Thymus (tissue), 11 donors: ENCODE measurements at regions not wholly inside any gene's neighbourhood (a gene's known extent, or its start where the extent isn't known, plus 50 kb on each side); places are given as distances from the start of the nearest gene placed in this dataset.

Source experiments
- DNase-seq, 9 donors: peaks; one replicate each; pipeline ENCODE4 v3.0.0-alpha.2; 2013; ENCODE audit warnings: low spot score in 9 of 9, low read depth in 6 of 9, missing footprints in 1 of 9
- H3K27ac ChIP-seq, 2 donors: one replicate each; pipeline ENCODE4 v1.5.1; 2013; ENCODE audit warnings: control low read depth in 1 of 2, low read depth in 1 of 2, low read length in 1 of 2, mild to moderate bottlenecking in 1 of 2, moderate library complexity in 1 of 2
- H3K27me3 ChIP-seq, 2 donors: one replicate each; pipeline ENCODE4 v1.5.1; 2013; ENCODE audit warnings: low read length in 1 of 2; ENCODE audit not compliant: control insufficient read depth in 2 of 2, insufficient read depth in 1 of 2
- H3K36me3 ChIP-seq, 2 donors: one replicate each; pipeline ENCODE4 v1.5.1; 2013; ENCODE audit warnings: low read length in 1 of 2, mild to moderate bottlenecking in 1 of 2, moderate library complexity in 1 of 2; ENCODE audit not compliant: control insufficient read depth in 2 of 2, insufficient read depth in 2 of 2
- H3K4me1 ChIP-seq, 2 donors: one replicate each; pipeline ENCODE4 v1.5.1; 2013; ENCODE audit warnings: low read length in 2 of 2; ENCODE audit not compliant: control insufficient read depth in 2 of 2, insufficient read depth in 2 of 2
- H3K4me3 ChIP-seq, 2 donors: one replicate each; pipeline ENCODE4 v1.5.1; 2013; ENCODE audit warnings: low read length in 2 of 2, control low read depth in 1 of 2, mild to moderate bottlenecking in 1 of 2
- H3K9me3 ChIP-seq, 2 donors: one replicate each; pipeline ENCODE4 v1.5.1; 2013; ENCODE audit warnings: low read length in 1 of 2, mild to moderate bottlenecking in 1 of 2; ENCODE audit not compliant: control insufficient read depth in 2 of 2, insufficient read depth in 1 of 2
- WGBS: extraction: QIAGEN DNeasy Blood & Tissue Kit; methylation state at CpG from one replicate; pipeline ENCODE4 v1.1.7; 2013; 5-methylcytosine and 5-hydroxymethylcytosine counted together
- donor health status: healthy.

DNA sequence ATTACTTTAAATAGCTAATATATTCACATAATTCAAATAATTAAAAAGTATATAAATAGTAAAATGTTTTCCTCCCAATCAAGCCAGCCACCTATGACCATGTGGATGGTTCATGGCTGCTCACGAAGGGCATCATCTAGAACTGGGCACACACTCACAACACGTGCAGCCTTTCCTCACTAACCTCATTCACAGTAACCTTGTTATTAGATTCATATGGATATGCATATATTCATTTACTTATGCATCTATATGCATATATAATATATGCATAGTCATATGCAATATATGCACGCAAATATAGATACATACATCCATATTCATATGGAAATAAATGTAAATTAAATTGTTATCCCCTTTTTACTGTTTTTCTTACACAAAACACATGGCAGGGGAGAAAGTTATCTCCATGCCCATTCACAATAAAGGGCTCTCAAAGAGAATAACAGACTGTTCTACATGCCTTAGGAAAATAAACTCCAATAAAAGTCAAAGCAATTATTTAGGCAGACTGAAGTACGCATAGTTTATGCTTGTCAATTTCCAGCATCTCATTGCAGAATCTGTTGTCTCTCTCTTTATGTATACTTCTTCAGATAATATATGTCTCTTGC, 163.9 kb upstream of the ADGRL3 start:
- Histone ChIP-seq H3K36me3 (no peaks in the 10 kb centered on the region), H3K27ac (no peak overlapping the region), H3K4me1 (no peaks in the 10 kb centered on the region), H3K27me3 (no peaks in the 10 kb centered on the region), H3K4me3 (no peak overlapping the region), H3K9me3 (no peaks in the 10 kb centered on the region)
- 93% methylated on average over 4 of the region's 4 CpGs for WGBS
- DNase-seq, result no peak

GRCh38 chr4:61041527-61041926, 158.6 kb upstream of the ADGRL3 start:
- no peaks in the 10 kb centered on the region for H3K27me3 ChIP-seq

DNA sequence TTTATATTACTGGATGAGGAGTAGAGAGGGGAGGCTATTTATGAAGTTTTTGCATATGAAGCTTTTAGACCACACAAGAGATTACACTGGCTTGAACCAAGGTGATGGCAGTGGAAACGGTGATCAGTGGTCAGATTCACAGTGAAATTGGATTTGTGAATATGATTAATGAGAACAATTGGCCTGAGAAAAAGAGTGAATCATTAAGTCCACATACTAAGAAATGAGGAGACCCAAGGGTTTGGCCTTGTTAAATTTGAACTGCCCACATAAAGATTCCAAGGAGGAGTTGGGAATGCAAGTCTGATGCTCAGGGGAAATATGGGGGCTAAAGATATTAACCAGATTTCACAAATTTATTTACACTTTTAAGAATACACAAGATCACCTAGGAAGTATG, 155.3 kb upstream of the ADGRL3 start:
- H3K4me3 ChIP-seq, result no peak overlapping the region
- DNase-seq, result no peak
- H3K4me1 ChIP-seq, result no peaks in the 10 kb centered on the region
- H3K27me3 ChIP-seq, result no peaks in the 10 kb centered on the region
- H3K27ac ChIP-seq, result no peak overlapping the region
- no peaks in the 10 kb centered on the region for H3K36me3 ChIP-seq
- 95% methylated on average over 1 of the region's 1 CpG for WGBS
- no peaks in the 10 kb centered on the region for H3K9me3 ChIP-seq

More at GRCh38 chr4:61041527-61041926, 158.6 kb upstream of the ADGRL3 start:
- H3K4me3 ChIP-seq, result no peak overlapping the region
- H3K9me3 ChIP-seq, result no peaks in the 10 kb centered on the region
- DNase-seq, result no peak
- no peaks in the 10 kb centered on the region for H3K36me3 ChIP-seq
- no peaks in the 10 kb centered on the region for H3K4me1 ChIP-seq
- WGBS, result 90% methylated on average over 2 of the region's 2 CpGs
- H3K27ac ChIP-seq, result no peak overlapping the region

DNA sequence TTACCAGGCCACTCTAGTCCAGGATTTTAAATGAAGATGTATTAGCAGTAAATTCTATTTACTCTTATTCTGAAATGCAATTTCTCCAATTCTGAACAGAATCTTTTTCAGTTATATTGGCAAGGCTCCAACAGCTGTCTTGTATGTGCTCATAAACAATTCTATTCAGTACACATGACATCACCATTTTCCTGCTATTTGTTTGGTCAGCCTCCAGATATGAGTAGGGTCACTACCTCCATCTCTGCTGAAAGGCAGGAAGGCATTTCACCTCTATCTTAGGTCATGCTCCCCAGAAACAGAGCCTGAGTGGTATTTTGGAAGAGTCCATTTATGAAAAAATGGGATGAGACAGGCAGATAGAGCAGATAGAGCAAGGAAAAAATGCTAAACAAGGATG, 151.1 kb upstream of the ADGRL3 start:
- no peak for DNase-seq
- no peaks in the 10 kb centered on the region for H3K36me3 ChIP-seq

DNA sequence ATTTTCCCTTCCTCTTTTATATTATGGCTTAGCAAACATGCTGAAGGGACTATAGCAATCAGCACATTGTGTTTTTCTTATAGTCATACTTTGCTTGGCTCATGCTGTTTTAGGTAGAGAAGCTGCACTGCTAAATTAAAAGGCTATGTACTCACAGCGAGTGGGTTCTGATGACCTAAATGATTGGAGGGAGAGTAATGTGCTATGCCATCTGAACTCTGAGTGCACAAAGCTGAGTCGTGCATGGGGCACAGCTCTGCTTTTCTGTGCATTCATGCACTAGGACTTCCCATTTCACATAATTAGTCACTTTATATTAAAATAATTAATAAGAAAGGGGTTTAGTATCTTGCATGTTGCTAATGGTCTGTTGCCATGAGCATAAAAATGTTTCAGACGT, 132.7 kb upstream of the ADGRL3 start:
- Histone ChIP-seq H3K27me3 (no peaks in the 10 kb centered on the region), H3K27ac (no peak overlapping the region), H3K36me3 (no peaks in the 10 kb centered on the region), H3K4me1 (no peaks in the 10 kb centered on the region), H3K9me3 (no peaks in the 10 kb centered on the region), H3K4me3 (no peak overlapping the region)
- no peak for DNase-seq
- 91% methylated on average over 3 of the region's 3 CpGs for WGBS

More for the DNA sequence above, 151.1 kb upstream of the ADGRL3 start:
- no peaks in the 10 kb centered on the region for H3K27me3 ChIP-seq
- H3K27ac ChIP-seq, result no peak overlapping the region
- H3K9me3 ChIP-seq, result no peaks in the 10 kb centered on the region
- H3K4me1 ChIP-seq, result no peaks in the 10 kb centered on the region
- no peak overlapping the region for H3K4me3 ChIP-seq

GRCh38 chr4:61068060-61068459, 132.1 kb upstream of the ADGRL3 start:
- H3K36me3 ChIP-seq, result no peaks in the 10 kb centered on the region
- no peaks in the 10 kb centered on the region for H3K4me1 ChIP-seq
- no peak for DNase-seq
- no peak overlapping the region for H3K4me3 ChIP-seq
- 87% methylated on average over 2 of the region's 2 CpGs for WGBS
- H3K27me3 ChIP-seq, result no peaks in the 10 kb centered on the region
- no peaks in the 10 kb centered on the region for H3K9me3 ChIP-seq
- H3K27ac ChIP-seq, result no peak overlapping the region

GRCh38 chr4:61068745-61069144, 131.4 kb upstream of the ADGRL3 start:
- H3K36me3 ChIP-seq, result no peaks in the 10 kb centered on the region
- no peak for DNase-seq
- no peaks in the 10 kb centered on the region for H3K27me3 ChIP-seq
- H3K27ac ChIP-seq, result no peak overlapping the region
- no peak overlapping the region for H3K4me3 ChIP-seq
- H3K9me3 ChIP-seq, result no peaks in the 10 kb centered on the region
- WGBS, result 84% methylated on average over 5 of the region's 5 CpGs
- no peaks in the 10 kb centered on the region for H3K4me1 ChIP-seq

GRCh38 chr4:61070269-61070668, 129.9 kb upstream of the ADGRL3 start:
- DNase-seq, result no peak
- H3K4me3 ChIP-seq, result no peak overlapping the region
- H3K27ac ChIP-seq, result no peak overlapping the region
- no peaks in the 10 kb centered on the region for H3K27me3 ChIP-seq
- H3K36me3 ChIP-seq, result no peaks in the 10 kb centered on the region
- H3K4me1 ChIP-seq, result no peaks in the 10 kb centered on the region
- 78% methylated on average over 3 of the region's 3 CpGs for WGBS
- H3K9me3 ChIP-seq, result no peaks in the 10 kb centered on the region

DNA sequence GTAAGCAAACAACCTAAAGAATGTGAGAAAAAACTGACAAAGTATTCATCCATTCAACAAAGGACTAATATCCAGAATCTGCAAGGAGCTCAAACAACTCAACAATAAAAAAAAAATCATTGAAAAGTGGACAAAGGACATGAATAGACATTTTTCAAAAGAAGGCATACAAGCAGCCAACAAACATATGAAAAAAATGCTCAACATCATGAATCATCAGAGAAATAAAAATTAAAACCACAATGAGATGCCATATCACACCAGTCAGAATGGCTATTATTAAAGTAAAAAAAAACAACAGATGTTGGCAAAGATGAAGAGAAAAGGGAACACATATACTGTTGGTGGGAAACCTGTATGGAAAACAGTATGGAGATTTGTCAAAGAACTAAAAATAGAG, 120.7 kb upstream of the ADGRL3 start:
- no peaks in the 10 kb centered on the region for H3K4me1 ChIP-seq
- no peak overlapping the region for H3K4me3 ChIP-seq
- no peaks in the 10 kb centered on the region for H3K27me3 ChIP-seq
- DNase-seq, result no peak
- H3K27ac ChIP-seq, result no peak overlapping the region
- no peaks in the 10 kb centered on the region for H3K36me3 ChIP-seq
- H3K9me3 ChIP-seq, result no peaks in the 10 kb centered on the region

- 89% methylated on average over 2 of the region's 2 CpGs for WGBS
- no peaks in the 10 kb centered on the region for H3K4me1 ChIP-seq
- H3K9me3 ChIP-seq, result no peaks in the 10 kb centered on the region
- no peaks in the 10 kb centered on the region for H3K27me3 ChIP-seq
- DNase-seq, result no peak
- no peaks in the 10 kb centered on the region for H3K36me3 ChIP-seq
- no peak overlapping the region for H3K4me3 ChIP-seq
- no peak overlapping the region for H3K27ac ChIP-seq
These were observed 120.2 kb upstream of the ADGRL3 start for GRCh38 chr4:61079976-61080375.
